Mesenchymal stem cell (in vitro differentiated cells and primary cell): ENCODE measurements at regions not wholly inside any gene's neighbourhood (a gene's known extent, or its start where the extent isn't known, plus 50 kb on each side); places are given as distances from the start of the nearest gene placed in this dataset.

Experiments
- DNase-seq: peaks from one replicate; pipeline ENCODE4 v3.0.0-alpha.2; 2013
- H2AFZ ChIP-seq: one replicate; pipeline ENCODE4 v1.6.1; 2013; ENCODE audit warnings: low read depth, mild to moderate bottlenecking, control low read depth, inconsistent platforms, low read length, moderate library complexity
- H2AK5ac ChIP-seq: 2 replicates; pipeline ENCODE4 v1.6.1; 2013; ENCODE audit warnings: low read length, moderate library complexity, mild to moderate bottlenecking, inconsistent platforms; ENCODE audit not compliant: severe bottlenecking
- H2BK120ac ChIP-seq: one replicate; pipeline ENCODE4 v1.6.1; 2013; ENCODE audit warnings: low read depth, mild to moderate bottlenecking, inconsistent platforms, low read length, moderate library complexity
- H2BK12ac ChIP-seq, 2 experiments: one replicate each; pipeline ENCODE4 v1.6.1; 2013; ENCODE audit warnings: inconsistent platforms in 2 of 2, low read length in 2 of 2, mild to moderate bottlenecking in 2 of 2, moderate library complexity in 2 of 2, control low read depth in 1 of 2
- H2BK15ac ChIP-seq: one replicate; pipeline ENCODE4 v1.6.1; 2013; ENCODE audit warnings: mild to moderate bottlenecking, low read depth, inconsistent platforms; ENCODE audit not compliant: poor library complexity, severe bottlenecking
- H2BK5ac ChIP-seq: 2 replicates; pipeline ENCODE4 v1.6.1; 2013; ENCODE audit warnings: low read depth, mild to moderate bottlenecking, low read length, control low read depth, inconsistent platforms; ENCODE audit not compliant: poor library complexity, severe bottlenecking
- H3K14ac ChIP-seq, 2 experiments: one replicate each; pipeline ENCODE4 v1.6.1; 2013; ENCODE audit warnings: inconsistent platforms in 2 of 2, low read length in 2 of 2, control low read depth in 1 of 2, mild to moderate bottlenecking in 1 of 2, moderate library complexity in 1 of 2
- H3K18ac ChIP-seq, 2 experiments: one replicate each; pipeline ENCODE4 v1.6.1; 2013; ENCODE audit warnings: inconsistent platforms in 2 of 2, low read length in 2 of 2, control low read depth in 1 of 2, low read depth in 1 of 2, mild to moderate bottlenecking in 1 of 2
- H3K23ac ChIP-seq, 2 experiments: one replicate each; pipeline ENCODE4 v1.6.1; 2013; ENCODE audit warnings: inconsistent platforms in 2 of 2, low read length in 2 of 2, mild to moderate bottlenecking in 2 of 2, moderate library complexity in 2 of 2, control low read depth in 1 of 2
- H3K27ac ChIP-seq: 2 replicates; pipeline ENCODE4 v1.5.1; 2013; ENCODE audit warnings: mild to moderate bottlenecking, moderate library complexity, low read length, control low read depth, inconsistent platforms; ENCODE audit not compliant: poor library complexity, severe bottlenecking
- H3K27me3 ChIP-seq, 2 experiments: 2 replicates each; pipeline versions ENCODE4 v1.6.1 to v1.7.0; 2013; ENCODE audit warnings: low read length in 2 of 2, mild to moderate bottlenecking in 2 of 2, moderate library complexity in 2 of 2, control low read depth in 1 of 2, inconsistent platforms in 1 of 2; ENCODE audit not compliant: control insufficient read depth in 1 of 2, insufficient read depth in 1 of 2
- H3K36me3 ChIP-seq, 2 experiments: 2 replicates each; pipeline versions ENCODE4 v1.6.1 to v1.7.0; 2013; ENCODE audit warnings: low read length in 2 of 2, control low read depth in 1 of 2, inconsistent platforms in 1 of 2, low read depth in 1 of 2, mild to moderate bottlenecking in 1 of 2; ENCODE audit not compliant: insufficient read depth in 2 of 2, control insufficient read depth in 1 of 2
- H3K4ac ChIP-seq, 2 experiments: one replicate each; pipeline ENCODE4 v1.6.1; 2013; ENCODE audit warnings: inconsistent platforms in 2 of 2, low read length in 2 of 2, mild to moderate bottlenecking in 2 of 2, moderate library complexity in 2 of 2, control low read depth in 1 of 2, low read depth in 1 of 2
- H3K4me1 ChIP-seq: 2 replicates; pipeline ENCODE4 v1.6.1; 2013; ENCODE audit warnings: low read depth, low read length, control low read depth; ENCODE audit not compliant: control insufficient read depth, insufficient read depth
- H3K4me2 ChIP-seq: 2 replicates; pipeline ENCODE4 v1.6.1; 2013; ENCODE audit warnings: low read length, mild to moderate bottlenecking, inconsistent platforms; ENCODE audit not compliant: poor library complexity, severe bottlenecking
- H3K4me3 ChIP-seq, 2 experiments: 2 replicates each; pipeline versions ENCODE4 v1.5.1 to v1.7.0; 2013; ENCODE audit warnings: low read length in 2 of 2, mild to moderate bottlenecking in 2 of 2, control low read depth in 1 of 2, low read depth in 1 of 2; ENCODE audit not compliant: insufficient read depth in 1 of 2
- H3K79me1 ChIP-seq: replicated peaks from 2 replicates; pipeline ENCODE4 v1.6.1; 2013; ENCODE audit warnings: mild to moderate bottlenecking, control low read depth, low read length, inconsistent platforms; ENCODE audit not compliant: poor library complexity, severe bottlenecking
- H3K9ac ChIP-seq: 2 replicates; pipeline ENCODE4 v1.7.0; 2013; ENCODE audit warnings: mild to moderate bottlenecking, low read length, moderate library complexity
- H3K9me3 ChIP-seq: 2 replicates; pipeline ENCODE4 v1.7.0; 2013; ENCODE audit warnings: mild to moderate bottlenecking, low read length; ENCODE audit not compliant: control insufficient read depth
- H4K8ac ChIP-seq: one replicate; pipeline ENCODE4 v1.6.1; 2013; ENCODE audit warnings: inconsistent platforms, mild to moderate bottlenecking, low read length, moderate library complexity
- H4K91ac ChIP-seq: one replicate; pipeline ENCODE4 v1.6.1; 2013; ENCODE audit warnings: mild to moderate bottlenecking, low read length, inconsistent platforms
- whole genome bisulfite sequencing: methylation state at CpG from one replicate; pipeline ENCODE4 v1.1.7; 2013; ENCODE audit warnings: mixed read lengths; 5-methylcytosine and 5-hydroxymethylcytosine counted together

DNA sequence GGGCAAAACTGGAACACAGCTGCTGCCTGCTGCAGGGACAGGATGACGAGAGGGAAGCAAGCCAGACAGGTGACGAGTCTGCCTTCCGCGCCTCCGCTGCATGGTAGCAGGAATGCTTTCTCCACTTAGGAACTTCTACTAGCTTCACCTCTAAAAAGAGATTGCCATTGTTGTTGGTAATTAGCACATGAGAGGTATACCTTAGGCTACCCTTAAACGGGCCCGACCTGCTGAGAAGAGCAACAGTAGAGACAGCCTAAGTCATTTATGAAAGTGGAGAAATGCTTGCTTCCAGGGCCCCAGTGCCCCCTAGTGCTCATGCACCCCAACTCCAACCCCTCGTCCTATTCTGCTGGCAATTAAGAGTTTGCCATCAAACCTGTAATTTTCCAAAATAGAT lies 96.9 kb upstream of the AKT3 start:
- Histone ChIP-seq H3K4me3 (no peak overlapping the region), H2BK5ac (no peak overlapping the region), H3K14ac (no peak overlapping the region), H3K4me1 (peaks cover 19% of the 10 kb centered on the region), H2BK15ac (no peak overlapping the region), H3K4me2 (no peak overlapping the region), H3K4ac (no peak overlapping the region), H3K9ac (no peak overlapping the region), H2AFZ (no peak overlapping the region), H3K27me3 (peaks cover 0 to 1% of the 10 kb centered on the region in 2 experiments), H3K23ac (no peak overlapping the region), H3K36me3 (no peaks in the 10 kb centered on the region), H2AK5ac (no peak overlapping the region), H4K91ac (no peak overlapping the region), H3K9me3 (no peaks in the 10 kb centered on the region), H4K8ac (no peak overlapping the region), H3K18ac (no peak overlapping the region), H2BK120ac (no peak overlapping the region), H3K27ac (no peak overlapping the region), H3K79me1 (no peaks in the 10 kb centered on the region), H2BK12ac (no peak overlapping the region)
- DNase-seq: no peak
- 64% methylated on average over 8 of the region's 8 CpGs for WGBS

DNA sequence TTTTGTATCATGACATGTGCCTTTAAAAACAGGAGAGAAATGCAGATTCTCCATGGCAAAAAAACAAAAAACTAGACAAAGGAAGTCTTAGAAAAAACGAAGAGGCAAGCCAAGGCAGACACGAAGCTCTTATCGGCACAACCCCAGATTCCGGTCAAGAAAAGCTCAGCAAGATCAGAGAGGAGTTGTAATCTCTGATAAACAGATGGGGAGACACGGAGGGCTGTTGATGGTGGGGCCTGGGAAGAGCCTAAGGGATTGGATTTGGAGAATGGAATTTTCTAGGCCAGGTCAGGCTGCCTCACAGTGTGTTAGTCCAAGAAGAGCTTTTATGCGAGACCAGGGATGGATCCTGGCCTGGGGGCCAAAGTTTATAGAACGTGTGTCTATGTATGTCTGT lies 96.2 kb upstream of the AKT3 start:
- Histone ChIP-seq H2BK5ac (no peak overlapping the region), H4K8ac (no peak overlapping the region), H4K91ac (no peak overlapping the region), H3K27ac (no peak overlapping the region), H3K4me1 (peaks cover 17% of the 10 kb centered on the region), H3K14ac (no peak overlapping the region), H2AFZ (no peak overlapping the region), H3K4ac (no peak overlapping the region), H3K79me1 (no peaks in the 10 kb centered on the region), H3K9ac (no peak overlapping the region), H3K9me3 (no peaks in the 10 kb centered on the region), H2BK12ac (no peak overlapping the region), H2AK5ac (no peak overlapping the region), H3K4me2 (no peak overlapping the region), H2BK15ac (no peak overlapping the region), H3K4me3 (no peak overlapping the region), H3K27me3 (peaks cover 0 to 3% of the 10 kb centered on the region in 2 experiments), H2BK120ac (no peak overlapping the region), H3K36me3 (no peaks in the 10 kb centered on the region), H3K18ac (no peak overlapping the region), H3K23ac (no peak overlapping the region)
- 92% methylated on average over 7 of the region's 7 CpGs for WGBS
- no peak for DNase-seq

DNA sequence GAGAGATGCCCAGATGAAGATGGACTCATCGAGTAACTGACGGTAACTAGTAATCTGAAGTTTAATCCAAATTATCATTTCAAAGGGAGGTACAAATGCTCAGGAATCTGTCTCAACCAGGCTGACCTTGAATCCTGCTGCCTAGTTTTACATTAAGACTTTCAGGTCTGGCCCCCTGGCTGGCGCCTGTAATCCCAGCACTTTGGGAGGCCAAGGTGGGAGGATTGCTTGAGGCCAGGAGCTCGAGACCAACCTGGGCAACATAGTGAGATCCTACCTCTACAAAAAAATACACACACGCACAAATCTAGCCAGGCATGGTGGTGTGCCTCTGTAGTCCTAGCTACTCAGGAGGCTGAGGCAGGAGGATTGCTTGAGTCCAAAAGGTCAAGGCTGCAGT lies 95.7 kb upstream of the AKT3 start:
- Histone ChIP-seq H3K18ac (no peak overlapping the region), H2BK15ac (no peak overlapping the region), H3K79me1 (no peaks in the 10 kb centered on the region), H3K4me3 (no peak overlapping the region), H4K91ac (no peak overlapping the region), H3K9ac (no peak overlapping the region), H2AK5ac (peak overlapping the region; percentile 31), H3K23ac (no peak overlapping the region), H3K27me3 (peaks cover 0 to 7% of the 10 kb centered on the region in 2 experiments), H3K4me1 (peaks cover 17% of the 10 kb centered on the region), H3K4ac (no peak overlapping the region), H2BK12ac (no peak overlapping the region), H4K8ac (no peak overlapping the region), H2BK120ac (no peak overlapping the region), H3K27ac (no peak overlapping the region), H3K36me3 (no peaks in the 10 kb centered on the region), H2BK5ac (no peak overlapping the region), H2AFZ (no peak overlapping the region), H3K4me2 (no peak overlapping the region), H3K9me3 (no peaks in the 10 kb centered on the region), H3K14ac (no peak overlapping the region)
- 98% methylated on average over 4 of the region's 5 CpGs for WGBS
- no peak for DNase-seq

GRCh38 chr1:243944429-243945160 lies 94.6 kb upstream of the AKT3 start:
- Histone ChIP-seq H3K79me1 (no peaks in the 10 kb centered on the region), H3K4ac (no peak overlapping the region), H2BK120ac (no peak overlapping the region), H3K23ac (no peak overlapping the region), H4K91ac (no peak overlapping the region), H3K9ac (no peak overlapping the region), H2BK15ac (no peak overlapping the region), H3K27ac (peak overlapping the region; percentile 78), H3K9me3 (no peaks in the 10 kb centered on the region), H2BK12ac (no peak overlapping the region), H2AK5ac (peak overlapping the region; percentile 21), H3K4me1 (peaks cover 16% of the 10 kb centered on the region), H2BK5ac (no peak overlapping the region), H3K4me2 (peak overlapping the region; percentile 67), H3K18ac (no peak overlapping the region), H3K4me3 (peak overlapping the region in 1 of 2 experiments; percentile 0), H4K8ac (no peak overlapping the region), H3K36me3 (no peaks in the 10 kb centered on the region), H3K27me3 (peaks cover 0 to 10% of the 10 kb centered on the region in 2 experiments), H2AFZ (no peak overlapping the region), H3K14ac (no peak overlapping the region)
- peak; percentile 54 for DNase-seq
- WGBS: 49% methylated on average over 21 of the region's 21 CpGs
